ENCODE measurements at regions not wholly inside any gene's neighbourhood (a gene's known extent, or its start where the extent isn't known, plus 50 kb on each side); places are given as distances from the start of the nearest gene placed in this dataset.

DNA sequence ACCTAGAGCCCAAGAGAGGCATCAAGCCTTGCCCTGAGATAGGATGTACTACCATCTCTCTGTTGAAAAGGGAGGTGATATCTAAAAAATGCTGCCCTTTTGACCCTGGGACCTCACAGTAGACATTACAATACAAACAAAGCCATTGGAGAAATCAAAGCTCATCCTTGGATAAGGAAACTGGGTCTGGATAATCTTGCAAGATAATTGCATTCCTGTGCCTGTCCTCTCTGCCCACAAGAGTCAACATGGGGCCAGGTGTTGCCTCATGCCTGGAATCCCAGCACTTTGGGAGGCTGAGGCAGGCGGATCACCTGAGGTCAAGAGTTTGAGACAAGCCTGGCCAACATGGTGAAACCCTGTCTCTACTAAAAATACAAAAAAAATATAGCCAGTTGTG is 57.3 kb upstream of the DLG1 start:
- H3K9me3 ChIP-seq (ENCODE audit: insufficient read depth in 2 of 2, low read depth in 1 of 2, low read length in 1 of 2) = peaks cover 20 to 22% of the 10 kb centered on the region in 2 experiments
- ChIA-PET CTCF (ENCODE audit: partially characterized antibody) (interaction anchor here (0.7 to 1.2 kb wide), 3 partner anchors 131 to 437 kb away, joined by 3 read pairs; no protein-coding TSS in a partner anchor), POLR2A (ENCODE audit: partially characterized antibody) (no interaction called here)
- no peak overlapping the region for H3K23ac ChIP-seq (ENCODE audit: insufficient read length)
- FAIRE-seq (no peak), DNase-seq (ENCODE audit: low read depth in 1 of 2, low spot score in 2 of 2) (no peak)
- H3K4ac ChIP-seq (replicated peaks; ENCODE audit: insufficient read length, low read depth, low read length) = no peak overlapping the region
- no peak overlapping the region for H2BK120ac ChIP-seq (replicated peaks; ENCODE audit: low read depth, low read length)
- H2BK12ac ChIP-seq (ENCODE audit: low read depth, low read length) = no peak overlapping the region
- H2BK20ac ChIP-seq (ENCODE audit: low read length) = no peak overlapping the region
- no peak overlapping the region for H2BK5ac ChIP-seq (ENCODE audit: low read depth, low read length)
- no peak overlapping the region for H3K4me3 ChIP-seq (ENCODE audit: extremely low read depth in 1 of 4, insufficient read depth in 2 of 4, low read depth in 3 of 4, low read length in 4 of 4)
- no peaks in the 10 kb centered on the region; a peak in 1 of 7 replicates for H3K27me3 ChIP-seq (replicated peaks in 1 of 4; ENCODE audit: control insufficient read depth in 3 of 4, extremely low read depth in 1 of 4, insufficient read depth in 3 of 4, low read length in 3 of 4)
- H3K56ac ChIP-seq (replicated peaks; ENCODE audit: insufficient read length, low read depth, low read length) = no peak overlapping the region
- peaks cover 0 to 6% (median under 1%) of the 10 kb centered on the region in 4 experiments; a peak in 3 of 7 replicates for H3K4me1 ChIP-seq (replicated peaks in 1 of 4; ENCODE audit: control insufficient read depth in 3 of 4, insufficient read depth in 4 of 4, low read length in 3 of 4)
- WGBS, 2 experiments (ENCODE audit: extremely low coverage in 1 of 2, insufficient coverage in 1 of 2, insufficient read length in 1 of 2, insufficient replicate concordance in 2 of 2, low coverage in 1 of 2, low lambda C conversion rate in 2 of 2, missing lambda C conversion rate in 1 of 2) = 100% methylated on average over 1 of the region's 1 CpG; no CpG with 5 or more reads in 1 of the 2 experiments
- H4K5ac ChIP-seq (ENCODE audit: insufficient read length, low read depth, low read length) = no peak overlapping the region
- H2AK5ac ChIP-seq (ENCODE audit: low read depth, low read length) = no peak overlapping the region
- H3K79me2 ChIP-seq (ENCODE audit: control insufficient read depth in 1 of 2, insufficient read depth in 2 of 2, low read length in 2 of 2) = no peaks in the 10 kb centered on the region
- H3K9ac ChIP-seq (replicated peaks in 1 of 4; ENCODE audit: extremely low read depth in 1 of 4, low read depth in 3 of 4, low read length in 3 of 4) = no peak overlapping the region
- no peaks in the 10 kb centered on the region for H4K20me1 ChIP-seq (replicated peaks in 1 of 2; ENCODE audit: control insufficient read depth in 1 of 2, insufficient read depth in 2 of 2, low read length in 2 of 2)
- H3K18ac ChIP-seq (ENCODE audit: extremely low read depth, low read length) = no peak overlapping the region
- H2BK15ac ChIP-seq (ENCODE audit: low read length) = no peak overlapping the region
- H3K79me1 ChIP-seq (ENCODE audit: low read depth, low read length) = no peaks in the 10 kb centered on the region
- no peaks in the 10 kb centered on the region for H3K36me3 ChIP-seq (ENCODE audit: control insufficient read depth in 2 of 4, insufficient read depth in 4 of 4, low read length in 3 of 4)
- no peak overlapping the region for H3K27ac ChIP-seq (ENCODE audit: low read depth, low read length)
- H4K8ac ChIP-seq (ENCODE audit: extremely low read depth, insufficient read depth, low read length) = no peak overlapping the region
- H3K14ac ChIP-seq (ENCODE audit: insufficient read length) = no peak overlapping the region
- H3K4me2 ChIP-seq (ENCODE audit: insufficient read depth in 1 of 2, low read depth in 2 of 2, low read length in 2 of 2) = no peak overlapping the region
- TF ChIP-seq GTF2F1 (IDR thresholded peaks at IDR 0.05; ENCODE audit: borderline replicate concordance, low read depth, low read length) = no peak
- no peak for TF ChIP-seq ASH2L (IDR thresholded peaks at IDR 0.05; ENCODE audit: low read length)
- TF ChIP-seq CTBP2 (IDR thresholded peaks at IDR 0.05; ENCODE audit: borderline replicate concordance, insufficient read depth, insufficient read length, low read length) = no peak
- no peak for TF ChIP-seq TAF1 (IDR thresholded peaks at IDR 0.05; ENCODE audit: low read depth, low read length)
- TF ChIP-seq HDAC6 (IDR thresholded peaks at IDR 0.05; ENCODE audit: low read depth, low read length) = no peak
- H2AFZ ChIP-seq (ENCODE audit: low read length) = no peak overlapping the region
- no peaks in the 10 kb centered on the region for H3K23me2 ChIP-seq (ENCODE audit: low read depth, low read length)
- no peak overlapping the region for H4K91ac ChIP-seq (replicated peaks; ENCODE audit: insufficient read length, low read length)

Data from H1 (cell line).